MCF 10A (cell line): ENCODE measurements at regions not wholly inside any gene's neighbourhood (a gene's known extent, or its start where the extent isn't known, plus 50 kb on each side); places are given as distances from the start of the nearest gene placed in this dataset.

ENCODE experiments used
- BruUV-seq: library from RNA; stranded (reverse); fragments of 400-500 nt; replicated peaks from 2 replicates; lab custom pipeline; 2021; lab: Mats Ljungman, UMichigan
- CTCF ChIA-PET: fragments of 300-600 bp; sonication (Branson Sonifier 250); formaldehyde crosslinking; extraction: SDS; loops from one replicate; lab custom pipeline; 2021; ENCODE audit warnings: antibody characterized with exemption, inconsistent platforms; lab: Yijun Ruan, JAX
- POLR2A ChIA-PET: fragments of 300-600, 350-650 bp; sonication (Branson Sonifier 250); formaldehyde crosslinking; extraction: SDS; loops from one replicate; lab custom pipeline; 2020; ENCODE audit warnings: antibody characterized with exemption, inconsistent platforms; lab: Yijun Ruan, JAX
- DNase-seq: peaks from one replicate; pipeline ENCODE4 v3.0.0-alpha.2; 2018; ENCODE audit not compliant: unreplicated experiment
- H3K27ac Mint-ChIP-seq: one replicate; pipeline ENCODE4 v1.8.0; 2022; ENCODE audit warnings: mild to moderate bottlenecking, low read depth, mixed read lengths; ENCODE audit not compliant: unreplicated experiment
- H3K27me3 Mint-ChIP-seq: one replicate; pipeline ENCODE4 v1.8.0; 2022; ENCODE audit warnings: mixed read lengths; ENCODE audit not compliant: insufficient read depth, unreplicated experiment
- H3K36me3 Mint-ChIP-seq: one replicate; pipeline ENCODE4 v1.8.0; 2022; ENCODE audit warnings: mild to moderate bottlenecking, moderate library complexity, mixed read lengths; ENCODE audit not compliant: insufficient read depth, unreplicated experiment
- H3K4me1 Mint-ChIP-seq: one replicate; pipeline ENCODE4 v1.8.0; 2022; ENCODE audit warnings: mixed read lengths; ENCODE audit not compliant: insufficient read depth, unreplicated experiment
- H3K4me3 Mint-ChIP-seq: one replicate; pipeline ENCODE4 v1.8.0; 2022; ENCODE audit warnings: mild to moderate bottlenecking, moderate library complexity, mixed read lengths; ENCODE audit not compliant: unreplicated experiment
- H3K9me3 Mint-ChIP-seq: one replicate; pipeline ENCODE4 v1.8.0; 2022; ENCODE audit warnings: mixed read lengths; ENCODE audit not compliant: unreplicated experiment
- intact Hi-C: fragments of 100-400 bp; cut with micrococcal nuclease; formaldehyde crosslinking; loops from 2 replicates; pipeline ENCODE4 v1.14.1; 2022
- TF ChIP-seq, protein P1 (sequence below): fragments of 200-600 bp; IDR thresholded peaks from one replicate; pipeline ENCODE4 v1.8.0; 2022; ENCODE audit warnings: antibody characterized with exemption, mild to moderate bottlenecking; ENCODE audit not compliant: unreplicated experiment

DNA sequence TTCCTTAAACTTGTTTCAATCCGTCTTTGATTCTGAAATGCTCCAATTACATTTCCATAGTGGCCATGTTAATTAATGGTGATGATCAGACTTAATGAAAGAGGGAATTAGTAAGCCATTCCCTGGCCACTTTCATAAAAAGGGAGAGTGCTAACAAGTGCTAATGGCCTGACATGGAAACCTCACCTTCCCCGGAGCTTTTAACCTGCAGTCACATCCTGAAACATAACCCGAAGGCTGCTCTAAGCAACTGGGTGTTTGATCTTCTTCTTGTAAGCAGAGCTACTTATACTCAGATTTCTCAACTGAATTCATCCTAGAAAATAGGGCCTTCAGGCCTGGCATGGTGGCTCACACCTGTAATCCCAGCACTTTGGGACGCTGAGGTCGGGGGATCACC lies 67.1 kb upstream of the ZMYND8 start:
- peaks cover 1% of the 10 kb centered on the region for H3K4me1 Mint-ChIP-seq
- no peaks in the 10 kb centered on the region for H3K27me3 Mint-ChIP-seq
- no peaks in the 10 kb centered on the region for H3K9me3 Mint-ChIP-seq
- no peak overlapping the region for H3K4me3 Mint-ChIP-seq
- no peak overlapping the region for H3K27ac Mint-ChIP-seq
- ChIA-PET CTCF (interaction anchor here (2.2 kb wide), 1 partner anchor 151 kb away, joined by 5 read pairs; no protein-coding TSS in a partner anchor), POLR2A (interaction anchor here (0.6 to 1.9 kb wide), 5 partner anchors 10 to 117 kb away, joined by 3 to 6 read pairs (median 3); no protein-coding TSS in a partner anchor)
- no peaks in the 10 kb centered on the region for H3K36me3 Mint-ChIP-seq
- TF ChIP-seq, protein P1, sequence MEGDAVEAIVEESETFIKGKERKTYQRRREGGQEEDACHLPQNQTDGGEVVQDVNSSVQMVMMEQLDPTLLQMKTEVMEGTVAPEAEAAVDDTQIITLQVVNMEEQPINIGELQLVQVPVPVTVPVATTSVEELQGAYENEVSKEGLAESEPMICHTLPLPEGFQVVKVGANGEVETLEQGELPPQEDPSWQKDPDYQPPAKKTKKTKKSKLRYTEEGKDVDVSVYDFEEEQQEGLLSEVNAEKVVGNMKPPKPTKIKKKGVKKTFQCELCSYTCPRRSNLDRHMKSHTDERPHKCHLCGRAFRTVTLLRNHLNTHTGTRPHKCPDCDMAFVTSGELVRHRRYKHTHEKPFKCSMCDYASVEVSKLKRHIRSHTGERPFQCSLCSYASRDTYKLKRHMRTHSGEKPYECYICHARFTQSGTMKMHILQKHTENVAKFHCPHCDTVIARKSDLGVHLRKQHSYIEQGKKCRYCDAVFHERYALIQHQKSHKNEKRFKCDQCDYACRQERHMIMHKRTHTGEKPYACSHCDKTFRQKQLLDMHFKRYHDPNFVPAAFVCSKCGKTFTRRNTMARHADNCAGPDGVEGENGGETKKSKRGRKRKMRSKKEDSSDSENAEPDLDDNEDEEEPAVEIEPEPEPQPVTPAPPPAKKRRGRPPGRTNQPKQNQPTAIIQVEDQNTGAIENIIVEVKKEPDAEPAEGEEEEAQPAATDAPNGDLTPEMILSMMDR, result no peak
- BruUV-seq, result no TSS peak
- intact Hi-C loops, result no loop called here
- no peak for DNase-seq

DNA sequence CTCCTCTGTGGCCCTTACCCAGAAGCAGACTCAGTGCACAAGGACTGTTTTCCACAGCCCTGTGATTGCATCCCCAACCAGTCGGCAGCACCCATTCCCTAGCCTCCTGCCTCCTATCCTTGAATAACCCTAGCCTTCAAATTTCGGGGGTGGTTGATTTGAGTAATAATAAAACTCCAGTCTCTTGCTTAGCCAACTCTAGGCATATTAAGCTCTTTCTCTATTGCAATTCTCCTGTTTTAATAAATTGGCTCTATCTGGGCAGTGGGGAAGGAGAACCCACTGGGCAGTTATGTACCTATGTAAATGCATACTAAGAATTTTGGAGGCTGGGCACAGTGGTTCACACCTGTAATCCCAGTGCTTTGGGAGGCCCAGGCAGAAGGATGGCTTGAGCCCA lies 70.6 kb upstream of the ZMYND8 start:
- CTCF ChIA-PET, result interaction anchor here (0.6 to 1.5 kb wide), 2 partner anchors 15 to 43 kb away, joined by 3 to 4 read pairs; no protein-coding TSS in a partner anchor
- no peak for DNase-seq
- TF ChIP-seq, protein P1, result no peak
- no TSS peak for BruUV-seq
- H3K27me3 Mint-ChIP-seq, result no peaks in the 10 kb centered on the region
- no peak overlapping the region for H3K27ac Mint-ChIP-seq
- POLR2A ChIA-PET, result interaction anchor here (0.6 to 1.8 kb wide), 2 partner anchors 14 to 229 kb away, joined by 3 to 6 read pairs; no protein-coding TSS in a partner anchor
- H3K9me3 Mint-ChIP-seq, result no peaks in the 10 kb centered on the region
- H3K4me3 Mint-ChIP-seq, result no peak overlapping the region
- H3K36me3 Mint-ChIP-seq, result peaks cover 2% of the 10 kb centered on the region
- intact Hi-C loops, result no loop called here
- H3K4me1 Mint-ChIP-seq, result peaks cover 9% of the 10 kb centered on the region

GRCh38 chr20:47427746-47428145 lies 71.2 kb upstream of the ZMYND8 start:
- TF ChIP-seq, protein P1, result no peak
- ChIA-PET CTCF (interaction anchor here (0.6 to 0.7 kb wide), 4 partner anchors 9 to 123 kb away, joined by 3 to 6 read pairs (median 3); no protein-coding TSS in a partner anchor), POLR2A (interaction anchor here (1.8 kb wide), 2 partner anchors 15 to 35 kb away, joined by 4 to 6 read pairs; no protein-coding TSS in a partner anchor)
- H3K4me3 Mint-ChIP-seq, result no peak overlapping the region
- intact Hi-C loops, result no loop called here
- H3K27me3 Mint-ChIP-seq, result no peaks in the 10 kb centered on the region
- DNase-seq, result no peak
- H3K27ac Mint-ChIP-seq, result no peak overlapping the region
- H3K36me3 Mint-ChIP-seq, result peaks cover 8% of the 10 kb centered on the region
- no peaks in the 10 kb centered on the region for H3K9me3 Mint-ChIP-seq
- peaks cover 16% of the 10 kb centered on the region for H3K4me1 Mint-ChIP-seq
- BruUV-seq, result no TSS peak

GRCh38 chr20:47428164-47428563 lies 71.7 kb upstream of the ZMYND8 start:
- H3K27me3 Mint-ChIP-seq, result no peaks in the 10 kb centered on the region
- H3K27ac Mint-ChIP-seq, result no peak overlapping the region
- H3K4me1 Mint-ChIP-seq, result peaks cover 20% of the 10 kb centered on the region
- TF ChIP-seq, protein P1, result no peak
- intact Hi-C loops, result no loop called here
- no peak overlapping the region for H3K4me3 Mint-ChIP-seq
- no peaks in the 10 kb centered on the region for H3K9me3 Mint-ChIP-seq
- H3K36me3 Mint-ChIP-seq, result peaks cover 11% of the 10 kb centered on the region
- BruUV-seq, result no TSS peak
- ChIA-PET CTCF (interaction anchor here (0.6 to 0.7 kb wide), 3 partner anchors 17 to 1828 kb away, joined by 3 to 6 read pairs (median 3); no protein-coding TSS in a partner anchor), POLR2A (interaction anchor here (1.8 kb wide), 1 partner anchor 36 kb away, joined by 4 read pairs; no protein-coding TSS in a partner anchor)
- DNase-seq, result no peak
